GM23248 (cell line): ENCODE measurements at regions not wholly inside any gene's neighbourhood (a gene's known extent, or its start where the extent isn't known, plus 50 kb on each side); places are given as distances from the start of the nearest gene placed in this dataset.
"Not testable (repeated sequence)": the region's sequence is repeated elsewhere in the genome, so short reads cannot be mapped to it uniquely, and the experiment has no call there.

Experiments used
- DNase-seq: peaks from one replicate; pipeline ENCODE4 v3.0.0-alpha.2; 2015
- H2AFZ ChIP-seq: fragments of 200-600 bp; sonication (generic); 2 replicates; pipeline ENCODE4 v1.6.1; 2016; ENCODE audit warnings: antibody characterized with exemption
- H3F3A ChIP-seq: fragments of 200-600 bp; sonication (generic); 2 replicates; pipeline ENCODE4 v1.6.1; 2016; ENCODE audit warnings: mild to moderate bottlenecking, antibody characterized with exemption, mixed run types; ENCODE audit not compliant: insufficient read depth
- H3K27ac ChIP-seq: fragments of 200-600 bp; sonication (generic); 2 replicates; pipeline ENCODE4 v1.5.1; 2016; ENCODE audit warnings: mild to moderate bottlenecking
- H3K27me3 ChIP-seq: fragments of 200-600 bp; sonication (generic); replicated peaks from 2 replicates; pipeline ENCODE4 v1.6.1; 2016; ENCODE audit warnings: mild to moderate bottlenecking; ENCODE audit not compliant: insufficient read depth
- H3K36me3 ChIP-seq: fragments of 200-600 bp; sonication (generic); 2 replicates; pipeline ENCODE4 v1.6.1; 2016; ENCODE audit warnings: low read depth, mild to moderate bottlenecking
- H3K4me1 ChIP-seq: fragments of 200-600 bp; sonication (generic); 2 replicates; pipeline ENCODE4 v1.6.1; 2016; ENCODE audit warnings: mild to moderate bottlenecking; ENCODE audit not compliant: insufficient read depth
- H3K4me2 ChIP-seq: fragments of 200-600 bp; sonication (generic); one replicate; pipeline ENCODE4 v1.6.1; 2016; ENCODE audit warnings: mild to moderate bottlenecking; ENCODE audit not compliant: unreplicated experiment
- H3K4me3 ChIP-seq: fragments of 200-600 bp; sonication (generic); 2 replicates; pipeline ENCODE4 v1.5.1; 2016; ENCODE audit warnings: mild to moderate bottlenecking
- H3K79me2 ChIP-seq: fragments of 200-600 bp; sonication (generic); 2 replicates; pipeline ENCODE4 v1.6.1; 2016; ENCODE audit warnings: mild to moderate bottlenecking; ENCODE audit not compliant: insufficient read depth
- H3K9ac ChIP-seq: fragments of 200-600 bp; sonication (generic); 2 replicates; pipeline ENCODE4 v1.6.1; 2016; ENCODE audit warnings: mild to moderate bottlenecking
- H3K9me2 ChIP-seq: fragments of 200-600 bp; sonication (generic); 2 replicates; pipeline ENCODE4 v1.6.1; 2016; ENCODE audit warnings: mixed run types, mild to moderate bottlenecking, moderate library complexity; ENCODE audit not compliant: insufficient read depth
- H3K9me3 ChIP-seq: fragments of 200-600 bp; sonication (generic); one replicate; pipeline ENCODE4 v1.6.1; 2017; ENCODE audit warnings: low read depth
- H4K20me1 ChIP-seq: fragments of 200-600 bp; sonication (generic); 2 replicates; pipeline ENCODE4 v1.6.0; 2016; ENCODE audit not compliant: insufficient read depth
- EZH2 ChIP-seq: fragments of 200-600 bp; sonication (generic); IDR thresholded peaks from 2 replicates; pipeline ENCODE4 v1.6.1; 2018; ENCODE audit warnings: antibody characterized with exemption, mild to moderate bottlenecking; ENCODE audit not compliant: insufficient read depth, poor library complexity, severe bottlenecking
- EZH2phosphoT487 ChIP-seq: fragments of 200-600 bp; sonication (generic); IDR thresholded peaks from 2 replicates; pipeline ENCODE4 v1.6.1; 2018; ENCODE audit warnings: antibody characterized with exemption, moderate library complexity, mild to moderate bottlenecking, low read depth; ENCODE audit not compliant: insufficient read depth
- WGBS, 2 experiments: methylation state at CpG; one replicate each; pipeline ENCODE4 v1.1.6; 2015 to 2017; ENCODE audit warnings: low lambda C conversion rate in 2 of 2, low coverage in 1 of 2; ENCODE audit errors: missing lambda C conversion rate in 2 of 2; 5-methylcytosine and 5-hydroxymethylcytosine counted together
- in situ Hi-C: fragments of 300-500 bp; cut with MboI; formaldehyde crosslinking; loops from 2 replicates; pipeline ENCODE4 v1.15.0; 2020

GRCh38 chr17:54191261-54191660, 368.5 kb downstream of the KIF2B start:
- no peaks in the 10 kb centered on the region for H3F3A ChIP-seq
- H3K27ac ChIP-seq, result no peak overlapping the region
- no peaks in the 10 kb centered on the region for H3K4me1 ChIP-seq
- H3K36me3 ChIP-seq, result no peaks in the 10 kb centered on the region
- no peaks in the 10 kb centered on the region for H3K9me3 ChIP-seq
- H3K27me3 ChIP-seq, result no peaks in the 10 kb centered on the region
- H3K79me2 ChIP-seq, result no peaks in the 10 kb centered on the region
- no peaks in the 10 kb centered on the region for H3K9me2 ChIP-seq
- no peak for DNase-seq
- no peak overlapping the region for H2AFZ ChIP-seq
- H3K4me2 ChIP-seq, result no peak overlapping the region
- TF ChIP-seq EZH2 (no peak), EZH2phosphoT487 (no peak)
- 8% methylated on average over 1 of the region's 1 CpG for WGBS, 2 experiments
- no peaks in the 10 kb centered on the region for H4K20me1 ChIP-seq
- in situ Hi-C loops, result no loop called here
- no peak overlapping the region for H3K9ac ChIP-seq
- H3K4me3 ChIP-seq, result no peak overlapping the region

- no peak for DNase-seq
- Histone ChIP-seq H3K4me3 (no peak overlapping the region), H3K9me2 (no peaks in the 10 kb centered on the region), H3K4me2 (no peak overlapping the region), H3K27ac (no peak overlapping the region), H3K9me3 (no peaks in the 10 kb centered on the region), H3K79me2 (no peaks in the 10 kb centered on the region), H4K20me1 (no peaks in the 10 kb centered on the region), H3F3A (no peaks in the 10 kb centered on the region), H2AFZ (no peak overlapping the region), H3K4me1 (no peaks in the 10 kb centered on the region), H3K36me3 (no peaks in the 10 kb centered on the region), H3K9ac (no peak overlapping the region), H3K27me3 (no peaks in the 10 kb centered on the region)
- TF ChIP-seq EZH2phosphoT487, result no peak
- TF ChIP-seq EZH2, result no peak
- 0 to 7% methylated on average over 1 of the region's 1 CpG for WGBS, 2 experiments
- in situ Hi-C loops, result no loop called here
These were observed 371.5 kb downstream of the KIF2B start for GRCh38 chr17:54194268-54194667.

- H3K4me3 ChIP-seq, result no peak overlapping the region
- no peaks in the 10 kb centered on the region for H3F3A ChIP-seq
- no peaks in the 10 kb centered on the region for H3K36me3 ChIP-seq
- H3K9me2 ChIP-seq, result no peaks in the 10 kb centered on the region
- no peak for TF ChIP-seq EZH2phosphoT487
- H3K4me1 ChIP-seq, result no peaks in the 10 kb centered on the region
- no peak overlapping the region for H3K9ac ChIP-seq
- DNase-seq, result no peak
- H2AFZ ChIP-seq, result no peak overlapping the region
- WGBS, 2 experiments, result 30 to 39% methylated on average over 3 of the region's 3 CpGs
- no peaks in the 10 kb centered on the region for H3K9me3 ChIP-seq
- H4K20me1 ChIP-seq, result no peaks in the 10 kb centered on the region
- H3K27me3 ChIP-seq, result no peaks in the 10 kb centered on the region
- H3K4me2 ChIP-seq, result no peak overlapping the region
- in situ Hi-C loops, result no loop called here
- H3K79me2 ChIP-seq, result no peaks in the 10 kb centered on the region
- H3K27ac ChIP-seq, result no peak overlapping the region
These were observed 374.0 kb downstream of the KIF2B start for GRCh38 chr17:54196751-54197150.

- no CpG with 5 or more reads among the region's 2 CpGs for WGBS, 2 experiments
- in situ Hi-C loops, H3K4me2 ChIP-seq: not testable (repeated sequence)
These were observed 378.7 kb downstream of the KIF2B start for GRCh38 chr17:54201380-54201779.

GRCh38 chr17:54220829-54221228, 398.1 kb downstream of the KIF2B start:
- Histone ChIP-seq H3K4me3 (no peak overlapping the region), H3K9me3 (no peaks in the 10 kb centered on the region), H3K27me3 (no peaks in the 10 kb centered on the region), H3K4me2 (no peak overlapping the region), H4K20me1 (no peaks in the 10 kb centered on the region), H3K4me1 (no peaks in the 10 kb centered on the region), H2AFZ (no peak overlapping the region), H3K27ac (no peak overlapping the region), H3K9me2 (no peaks in the 10 kb centered on the region), H3F3A (no peaks in the 10 kb centered on the region), H3K79me2 (no peaks in the 10 kb centered on the region), H3K36me3 (no peaks in the 10 kb centered on the region), H3K9ac (no peak overlapping the region)
- TF ChIP-seq EZH2, result no peak
- no peak for TF ChIP-seq EZH2phosphoT487
- no peak for DNase-seq
- in situ Hi-C loops, result no loop called here
- WGBS, 2 experiments, result 11 to 13% methylated on average over 1 of the region's 1 CpG

More at GRCh38 chr17:54201380-54201779, 378.7 kb downstream of the KIF2B start:
- not testable (repeated sequence) for H3K4me1 ChIP-seq, H3K27me3 ChIP-seq, H3K36me3 ChIP-seq, H4K20me1 ChIP-seq, H3K27ac ChIP-seq, DNase-seq, H3K9ac ChIP-seq, H3K9me2 ChIP-seq, H2AFZ ChIP-seq, H3K79me2 ChIP-seq, H3F3A ChIP-seq, H3K9me3 ChIP-seq, H3K4me3 ChIP-seq
